ENCODE measurements at regions not wholly inside any gene's neighbourhood (a gene's known extent, or its start where the extent isn't known, plus 50 kb on each side); places are given as distances from the start of the nearest gene placed in this dataset.

- no peak for DNase-seq
These were observed 150.5 kb upstream of the RUNX3 start for GRCh38 chr1:25080294-25081209.

- DNase-seq = no peak
These were observed 149.0 kb upstream of the RUNX3 start for GRCh38 chr1:25079048-25079447.

DNA sequence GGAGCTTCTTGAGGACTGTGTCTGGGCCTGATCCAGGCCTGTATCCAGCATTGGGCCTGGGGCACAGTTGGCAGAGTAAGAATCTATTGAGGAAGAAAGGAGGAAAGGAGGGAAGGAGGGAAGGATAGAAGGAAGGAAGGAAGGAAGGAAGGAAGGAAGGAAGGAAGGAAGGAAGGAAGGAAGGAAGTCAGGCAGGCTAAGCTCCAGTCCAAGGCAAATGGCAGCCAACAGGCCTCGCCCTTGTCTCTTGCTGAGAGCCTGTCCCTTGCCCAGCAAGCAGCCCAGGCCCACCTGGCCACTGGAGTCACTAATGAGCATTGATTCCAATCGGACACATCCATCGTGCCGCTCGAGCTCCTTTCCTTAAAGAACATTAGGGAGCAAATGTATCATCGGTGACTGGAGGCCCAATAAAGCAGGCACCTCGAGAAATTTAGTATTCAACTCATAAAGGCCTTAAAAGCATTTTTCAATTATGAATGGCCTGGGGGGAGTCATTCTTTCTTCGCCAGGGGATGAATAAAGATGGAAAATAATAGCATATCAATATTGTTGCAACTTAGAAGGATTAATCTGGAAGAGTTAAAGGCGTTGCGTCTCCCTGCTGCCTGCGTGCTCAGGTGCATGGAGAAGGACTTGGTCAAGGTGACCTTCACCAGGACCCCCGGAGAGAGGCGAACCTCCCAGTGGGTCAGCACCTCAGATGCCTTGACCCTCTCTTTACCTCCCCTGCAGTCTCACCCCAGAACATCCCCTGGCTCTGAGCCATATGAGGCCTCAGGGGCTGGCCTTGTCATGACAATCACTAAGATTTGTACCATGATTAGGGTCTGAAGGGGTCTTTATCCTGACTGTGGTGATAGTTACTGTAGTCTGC lies 144.5 kb upstream of the RUNX3 start:
- no peak for DNase-seq

DNA sequence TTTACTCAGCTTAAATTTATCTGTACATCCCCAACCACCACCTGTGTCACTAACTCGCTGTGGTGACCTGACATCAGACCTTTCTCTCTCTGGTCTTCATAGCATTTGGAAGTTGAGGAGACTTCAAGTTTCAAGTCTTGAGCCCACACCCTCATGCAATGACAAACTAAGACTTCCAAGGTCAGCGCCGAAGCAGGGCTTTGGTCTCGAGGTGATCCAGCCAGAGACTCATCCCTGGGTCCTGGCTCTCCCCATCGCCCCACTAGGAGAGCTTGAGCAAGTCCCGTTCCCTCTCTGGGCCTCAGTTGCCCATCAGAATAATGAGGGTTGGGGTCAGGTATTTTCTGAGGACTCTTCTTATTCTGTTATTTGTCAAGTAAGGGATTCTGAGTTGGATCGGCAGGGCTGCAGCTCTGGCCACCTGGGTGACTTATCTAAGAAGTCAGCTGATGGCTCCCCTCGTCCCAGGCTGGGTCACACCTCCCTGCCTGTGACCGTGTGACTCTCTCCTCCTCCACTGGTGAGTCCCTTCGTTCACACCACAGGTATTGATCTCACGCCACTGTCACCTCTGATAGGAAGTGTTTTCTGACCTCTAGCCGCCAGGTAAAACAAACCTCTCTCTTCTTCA lies 143.7 kb upstream of the RUNX3 start:
- DNase-seq = no peak

GRCh38 chr1:25072461-25072860 lies 142.4 kb upstream of the RUNX3 start:
- no peak for DNase-seq

GRCh38 chr1:25068829-25069228 lies 138.8 kb upstream of the RUNX3 start:
- no peak for DNase-seq

GRCh38 chr1:25068316-25068715 lies 138.2 kb upstream of the RUNX3 start:
- DNase-seq = no peak

DNA sequence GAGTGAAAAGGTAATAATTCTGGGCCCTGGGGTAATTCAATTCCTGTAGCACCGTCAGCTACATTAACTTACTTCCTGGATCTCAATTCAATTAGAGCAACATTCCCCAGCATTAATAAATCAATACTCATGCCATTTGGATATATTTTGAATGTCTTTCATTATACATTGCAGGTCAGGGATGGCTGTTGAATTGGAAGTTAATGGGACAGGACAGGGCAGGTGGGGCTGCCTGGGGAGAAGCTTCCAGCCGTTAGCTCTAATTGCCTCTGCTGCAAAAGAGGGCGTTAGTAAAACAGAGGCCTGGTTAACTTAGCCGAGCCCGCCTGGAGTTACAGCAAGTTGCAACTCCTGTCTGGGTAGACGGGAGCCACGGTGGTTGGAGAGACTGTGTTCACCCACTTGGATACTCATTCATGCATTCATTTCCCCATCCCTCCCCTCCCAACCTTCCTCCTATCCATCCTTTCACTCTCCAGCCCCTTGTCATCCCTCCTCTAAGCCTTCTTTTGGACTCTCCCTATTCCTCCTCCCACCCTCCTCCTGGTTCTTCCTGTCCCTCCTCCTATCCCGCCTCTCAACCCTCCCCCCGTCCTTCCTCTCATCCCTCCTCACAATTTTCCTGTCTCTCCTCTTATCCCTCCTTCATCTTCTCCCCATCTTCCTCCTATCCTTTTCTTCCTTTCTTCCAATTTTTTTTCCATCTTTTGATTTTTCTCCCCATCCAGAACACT lies 137.6 kb upstream of the RUNX3 start:
- no peak for DNase-seq

DNA sequence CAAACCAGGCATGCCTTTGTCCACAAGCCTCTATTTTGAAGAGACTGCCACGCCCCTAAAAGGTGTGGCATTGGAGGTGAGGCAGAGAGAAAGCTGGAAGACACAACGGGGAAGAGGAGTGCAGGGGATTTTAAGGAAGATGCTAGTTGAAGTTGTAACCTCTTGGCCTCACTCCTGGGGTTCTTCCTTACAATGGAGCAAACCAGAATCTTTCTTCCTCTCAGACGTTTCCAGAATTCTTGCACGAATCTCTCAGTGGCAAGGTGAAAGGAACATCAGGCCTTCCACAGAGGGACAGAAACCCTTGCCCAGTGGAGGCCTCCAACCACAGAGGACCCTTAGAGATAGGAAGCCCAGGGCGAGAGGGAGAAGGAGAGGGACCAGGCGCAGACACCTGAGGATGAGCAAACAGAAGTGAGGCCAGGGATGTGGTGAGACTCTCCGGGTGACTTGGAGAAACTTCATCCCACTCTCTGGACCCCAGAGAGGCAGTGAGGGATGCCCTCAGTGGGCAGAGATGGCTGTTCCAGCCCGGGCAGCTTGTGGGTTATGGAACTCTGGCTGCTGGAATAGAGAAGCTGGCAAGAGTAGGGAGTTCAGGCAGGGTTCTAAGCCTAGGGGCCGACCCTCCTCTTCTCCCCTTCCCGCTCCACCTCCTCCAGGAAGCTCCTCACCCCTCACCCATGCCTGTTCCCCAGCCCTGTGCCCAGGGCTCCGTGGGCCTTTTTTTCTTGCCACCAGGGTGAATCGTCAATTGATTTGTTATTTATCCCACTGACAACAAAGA lies 136.8 kb upstream of the RUNX3 start:
- no peak for DNase-seq

DNA sequence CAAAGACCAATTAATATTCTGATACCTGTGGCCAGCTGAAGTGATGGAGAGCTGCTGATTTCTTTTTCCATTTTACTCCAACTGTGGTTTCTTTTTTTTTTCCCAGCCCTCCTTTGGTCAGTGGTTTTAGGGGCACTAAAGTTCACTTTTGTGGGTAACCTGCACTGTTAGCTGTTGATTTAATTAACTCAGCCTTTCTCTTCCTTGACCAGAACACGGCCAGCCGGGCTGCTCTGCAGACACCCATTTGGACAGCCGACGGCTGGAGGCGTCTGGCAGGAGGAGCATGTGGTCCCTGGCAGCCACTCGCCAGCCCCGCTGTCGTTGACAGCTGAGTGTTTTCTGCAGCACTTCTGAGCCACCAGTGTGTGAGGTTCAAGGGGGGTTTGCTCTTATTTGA lies 136.2 kb upstream of the RUNX3 start:
- no peak for DNase-seq

- DNase-seq = no peak
These were observed 135.7 kb upstream of the RUNX3 start for GRCh38 chr1:25065795-25066238.

DNA sequence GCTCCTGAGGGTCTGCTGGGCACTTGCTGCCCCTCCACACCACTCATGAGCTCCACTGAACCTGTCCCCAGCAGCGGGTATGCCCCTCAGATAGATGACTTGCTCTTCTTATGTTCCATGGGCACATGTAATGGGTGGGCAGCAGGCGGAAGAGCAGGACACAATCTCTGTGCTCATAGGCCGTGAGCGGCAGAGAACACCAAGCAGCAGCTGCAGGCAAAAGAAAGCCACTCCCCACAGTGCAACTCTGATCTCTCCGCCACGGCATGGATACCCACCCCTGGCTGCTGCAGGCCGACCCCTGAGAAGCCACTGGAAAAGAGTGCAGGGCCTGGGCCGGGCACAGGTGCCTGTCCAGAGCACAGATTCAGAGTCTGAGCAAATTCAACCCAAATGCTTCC lies 135.2 kb upstream of the RUNX3 start:
- no peak for DNase-seq

- no peak for DNase-seq
These were observed 134.6 kb upstream of the RUNX3 start for GRCh38 chr1:25064465-25065240.

GRCh38 chr1:25063591-25064416 lies 133.7 kb upstream of the RUNX3 start:
- no peak for DNase-seq

DNA sequence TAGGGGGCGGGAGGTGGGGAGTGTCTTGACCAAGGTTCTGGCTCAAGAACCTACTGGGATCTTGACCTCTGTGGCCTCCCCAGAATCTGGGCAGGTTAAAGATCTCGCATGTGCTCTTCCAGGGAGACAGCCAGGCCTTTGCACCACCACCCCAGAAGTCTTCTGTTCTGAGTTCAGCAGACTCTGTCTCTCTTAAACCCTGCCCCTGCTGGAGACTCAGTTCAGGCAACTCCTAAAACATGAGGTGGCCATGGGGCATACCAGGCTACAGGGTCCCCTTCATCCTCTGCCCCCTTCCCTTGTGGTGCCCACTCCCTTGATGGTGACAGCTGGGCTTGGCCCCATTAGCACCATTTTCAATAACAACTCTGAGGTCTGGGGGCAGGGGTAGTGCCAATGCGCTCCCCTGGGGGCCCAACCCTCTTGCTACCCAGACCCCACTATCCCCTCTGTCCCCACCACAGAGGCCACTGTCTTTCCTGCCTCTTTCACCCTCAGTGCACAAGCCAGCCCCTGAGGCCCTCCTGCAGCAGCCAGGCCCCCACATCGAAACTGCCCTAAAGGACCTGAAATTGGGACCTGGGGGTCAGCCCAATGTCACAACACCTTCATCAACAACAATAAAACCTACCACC lies 132.7 kb upstream of the RUNX3 start:
- DNase-seq = no peak

- DNase-seq = no peak
These were observed 131.4 kb upstream of the RUNX3 start for GRCh38 chr1:25061261-25061995.

- DNase-seq = no peak
These were observed 127.1 kb upstream of the RUNX3 start for GRCh38 chr1:25057188-25057587.

DNA sequence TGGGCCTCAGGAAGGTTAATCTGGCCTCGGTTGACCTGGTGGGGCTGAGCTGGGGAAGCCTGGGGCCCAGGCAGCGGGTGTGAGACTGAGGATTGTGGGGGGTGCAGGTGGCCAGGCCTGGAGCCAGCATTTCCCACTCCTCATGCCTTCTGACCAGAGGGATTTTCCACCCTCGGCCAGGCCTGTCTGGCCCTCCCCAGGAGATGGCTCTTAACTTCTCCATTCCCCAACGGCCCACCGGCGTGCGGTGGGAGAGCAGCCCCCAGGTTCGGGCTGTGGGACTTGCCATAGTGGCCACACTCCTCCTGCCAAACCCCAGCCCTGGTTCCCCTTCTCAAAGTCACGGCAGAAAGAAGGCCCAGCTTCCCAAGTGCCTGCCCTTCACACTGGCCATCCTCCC lies 126.5 kb upstream of the RUNX3 start:
- no peak for DNase-seq

GRCh38 chr1:25055961-25056360 lies 125.9 kb upstream of the RUNX3 start:
- DNase-seq = no peak

Measured in NCI-H510A (cell line).